Nephron progenitor cell (in vitro differentiated cells): ENCODE measurements at regions not wholly inside any gene's neighbourhood (a gene's known extent, or its start where the extent isn't known, plus 50 kb on each side); places are given as distances from the start of the nearest gene placed in this dataset.

Experiments
- DNase-seq: peaks from one replicate; pipeline ENCODE4 v3.0.0; 2021
- H3K27ac Mint-ChIP-seq: 2 replicates; pipeline ENCODE4 v1.8.0; 2021; ENCODE audit warnings: mild to moderate bottlenecking, moderate library complexity, mixed read lengths
- H3K27me3 Mint-ChIP-seq: 2 replicates; pipeline ENCODE4 v1.8.0; 2021; ENCODE audit warnings: mild to moderate bottlenecking, low read depth, mixed read lengths; ENCODE audit not compliant: poor library complexity
- H3K36me3 Mint-ChIP-seq: 2 replicates; pipeline ENCODE4 v1.8.0; 2021; ENCODE audit warnings: low read depth, mixed read lengths
- H3K4me1 Mint-ChIP-seq: 2 replicates; pipeline ENCODE4 v1.8.0; 2021; ENCODE audit warnings: mixed read lengths
- H3K4me3 Mint-ChIP-seq: 2 replicates; pipeline ENCODE4 v1.8.0; 2021; ENCODE audit warnings: mild to moderate bottlenecking, moderate library complexity, mixed read lengths
- H3K9me3 Mint-ChIP-seq: 2 replicates; pipeline ENCODE4 v1.8.0; 2021; ENCODE audit warnings: mild to moderate bottlenecking, moderate library complexity, mixed read lengths
- TF ChIP-seq, protein P1 (sequence below): fragments of 200-600 bp; sonication (generic); IDR thresholded peaks from 2 replicates; pipeline ENCODE4 v1.5.0; 2021; ENCODE audit warnings: antibody characterized with exemption

GRCh38 chr3:59685432-59685831 is 635.6 kb upstream of the CFAP20DC start:
- Mint-ChIP-seq H3K4me3 (no peak overlapping the region), H3K27me3 (peaks cover 7% of the 10 kb centered on the region), H3K4me1 (no peaks in the 10 kb centered on the region), H3K9me3 (no peaks in the 10 kb centered on the region), H3K36me3 (no peaks in the 10 kb centered on the region), H3K27ac (no peak overlapping the region)
- no peak for DNase-seq
- TF ChIP-seq, protein P1, sequence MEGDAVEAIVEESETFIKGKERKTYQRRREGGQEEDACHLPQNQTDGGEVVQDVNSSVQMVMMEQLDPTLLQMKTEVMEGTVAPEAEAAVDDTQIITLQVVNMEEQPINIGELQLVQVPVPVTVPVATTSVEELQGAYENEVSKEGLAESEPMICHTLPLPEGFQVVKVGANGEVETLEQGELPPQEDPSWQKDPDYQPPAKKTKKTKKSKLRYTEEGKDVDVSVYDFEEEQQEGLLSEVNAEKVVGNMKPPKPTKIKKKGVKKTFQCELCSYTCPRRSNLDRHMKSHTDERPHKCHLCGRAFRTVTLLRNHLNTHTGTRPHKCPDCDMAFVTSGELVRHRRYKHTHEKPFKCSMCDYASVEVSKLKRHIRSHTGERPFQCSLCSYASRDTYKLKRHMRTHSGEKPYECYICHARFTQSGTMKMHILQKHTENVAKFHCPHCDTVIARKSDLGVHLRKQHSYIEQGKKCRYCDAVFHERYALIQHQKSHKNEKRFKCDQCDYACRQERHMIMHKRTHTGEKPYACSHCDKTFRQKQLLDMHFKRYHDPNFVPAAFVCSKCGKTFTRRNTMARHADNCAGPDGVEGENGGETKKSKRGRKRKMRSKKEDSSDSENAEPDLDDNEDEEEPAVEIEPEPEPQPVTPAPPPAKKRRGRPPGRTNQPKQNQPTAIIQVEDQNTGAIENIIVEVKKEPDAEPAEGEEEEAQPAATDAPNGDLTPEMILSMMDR: no peak

DNA sequence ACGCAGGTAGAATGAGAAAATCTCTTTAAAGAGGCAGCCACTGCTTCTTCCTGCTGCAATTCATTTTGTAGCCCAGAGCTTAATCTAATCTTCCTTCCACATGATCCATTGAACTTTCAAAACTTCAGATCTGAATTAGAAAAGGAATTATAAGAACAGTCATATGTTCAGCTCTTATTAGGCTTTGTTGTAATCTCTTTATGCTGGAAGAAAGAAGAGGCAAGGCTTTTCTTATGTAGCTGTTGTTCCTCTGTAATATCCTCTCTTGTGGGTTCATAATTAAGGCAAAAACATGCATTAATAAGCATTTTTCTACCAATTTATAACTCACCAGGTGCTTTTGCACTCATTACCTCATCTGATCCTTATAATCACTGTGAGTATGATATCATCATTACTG is 634.9 kb upstream of the CFAP20DC start:
- H3K4me1 Mint-ChIP-seq: peaks cover 4% of the 10 kb centered on the region
- no peaks in the 10 kb centered on the region for H3K36me3 Mint-ChIP-seq
- peaks cover 7% of the 10 kb centered on the region for H3K27me3 Mint-ChIP-seq
- no peak for DNase-seq
- H3K9me3 Mint-ChIP-seq: no peaks in the 10 kb centered on the region
- H3K4me3 Mint-ChIP-seq: no peak overlapping the region
- no peak overlapping the region for H3K27ac Mint-ChIP-seq
- TF ChIP-seq, protein P1: no peak

DNA sequence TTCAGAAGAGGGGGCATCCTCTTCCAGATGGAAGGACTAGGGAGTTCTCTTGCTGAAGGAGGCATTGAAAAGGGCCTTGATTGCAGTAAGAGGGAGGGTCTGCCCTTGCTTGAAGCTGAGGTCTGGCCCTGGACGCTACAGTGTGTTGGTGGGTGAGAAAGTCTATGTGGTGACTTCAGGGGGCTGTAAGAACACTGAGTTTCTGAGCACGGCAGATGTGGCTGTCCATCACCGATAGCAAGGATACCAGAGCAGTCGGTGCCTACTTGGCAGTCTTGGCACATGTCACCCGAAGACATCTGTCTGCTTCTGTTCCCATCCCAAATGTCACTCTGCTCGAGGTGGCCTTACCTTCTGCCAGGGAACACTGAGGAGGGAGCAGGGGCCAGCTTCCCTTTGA is 631.1 kb upstream of the CFAP20DC start:
- TF ChIP-seq, protein P1: no peak
- H3K27ac Mint-ChIP-seq: no peak overlapping the region
- peaks cover 24% of the 10 kb centered on the region for H3K4me1 Mint-ChIP-seq
- no peaks in the 10 kb centered on the region for H3K9me3 Mint-ChIP-seq
- H3K4me3 Mint-ChIP-seq: no peak overlapping the region
- no peaks in the 10 kb centered on the region for H3K36me3 Mint-ChIP-seq
- no peak for DNase-seq
- peaks cover 10% of the 10 kb centered on the region for H3K27me3 Mint-ChIP-seq

GRCh38 chr3:59677747-59678702 is 628.2 kb upstream of the CFAP20DC start:
- Mint-ChIP-seq H3K27ac (peak overlapping the region; percentile 80), H3K4me3 (no peak overlapping the region), H3K36me3 (no peaks in the 10 kb centered on the region), H3K4me1 (peaks cover 24% of the 10 kb centered on the region), H3K9me3 (no peaks in the 10 kb centered on the region), H3K27me3 (peaks cover 5% of the 10 kb centered on the region)
- TF ChIP-seq, protein P1: no peak
- DNase-seq: no peak

DNA sequence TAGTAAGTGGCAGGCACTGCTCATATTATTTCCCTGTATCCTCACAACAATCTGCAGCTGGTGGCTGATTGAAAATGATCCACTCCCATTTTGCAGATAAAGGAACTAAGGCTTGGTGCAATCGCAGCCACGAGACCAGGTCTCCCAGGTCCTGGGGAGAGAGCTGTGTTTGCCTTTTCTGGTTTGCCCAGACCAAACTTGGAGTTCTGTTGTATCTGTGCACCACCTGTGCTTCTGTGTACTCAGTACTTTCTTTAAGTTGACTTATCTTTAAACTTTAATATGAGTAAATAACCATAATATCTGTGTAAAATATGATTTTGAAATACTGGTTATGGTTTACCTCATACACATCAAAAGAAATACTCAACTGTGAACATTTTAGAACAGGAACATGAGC is 625.7 kb upstream of the CFAP20DC start:
- Mint-ChIP-seq H3K4me1 (peaks cover 24% of the 10 kb centered on the region), H3K9me3 (no peaks in the 10 kb centered on the region), H3K27ac (no peak overlapping the region), H3K4me3 (no peak overlapping the region), H3K27me3 (peaks cover 3% of the 10 kb centered on the region), H3K36me3 (no peaks in the 10 kb centered on the region)
- no peak for DNase-seq
- TF ChIP-seq, protein P1: no peak
